ENCODE measurements at regions not wholly inside any gene's neighbourhood (a gene's known extent, or its start where the extent isn't known, plus 50 kb on each side); places are given as distances from the start of the nearest gene placed in this dataset.

DNA sequence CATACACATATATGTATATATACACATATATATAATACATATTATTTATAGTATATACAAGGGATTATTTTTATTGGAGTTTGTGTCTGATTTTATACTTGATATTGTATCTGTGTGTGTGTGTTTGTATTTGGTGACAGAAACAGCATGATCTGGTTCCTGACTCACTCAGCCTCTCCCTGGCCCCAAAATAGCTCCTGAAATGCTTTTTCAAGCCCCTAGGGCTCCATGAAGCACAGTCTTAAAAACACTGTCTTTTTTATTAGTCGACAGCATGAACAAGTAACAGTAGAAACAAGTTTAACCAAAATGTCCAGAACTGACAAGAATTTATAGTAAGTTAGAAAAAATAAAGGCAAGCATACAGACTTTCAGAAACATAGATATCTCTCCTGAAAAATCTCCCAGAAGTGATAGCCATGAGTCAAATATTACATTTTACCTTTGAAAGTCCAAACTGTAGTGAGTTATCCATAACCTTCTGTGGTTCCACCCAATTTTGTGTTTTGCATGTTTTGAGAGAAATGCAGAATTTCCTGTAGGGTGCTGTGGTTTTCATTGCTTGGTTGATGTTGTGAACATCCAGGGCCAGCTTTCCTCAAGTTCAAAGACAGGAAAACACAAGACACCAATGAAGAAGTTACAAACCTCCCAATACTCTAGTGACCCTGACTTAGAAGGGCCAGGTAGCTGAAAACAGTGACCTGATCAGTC is 98.5 kb upstream of the CCDC80 start:
- H3K27me3 ChIP-seq (ENCODE audit: control insufficient read depth, insufficient read depth, low read length): no peaks in the 10 kb centered on the region

DNA sequence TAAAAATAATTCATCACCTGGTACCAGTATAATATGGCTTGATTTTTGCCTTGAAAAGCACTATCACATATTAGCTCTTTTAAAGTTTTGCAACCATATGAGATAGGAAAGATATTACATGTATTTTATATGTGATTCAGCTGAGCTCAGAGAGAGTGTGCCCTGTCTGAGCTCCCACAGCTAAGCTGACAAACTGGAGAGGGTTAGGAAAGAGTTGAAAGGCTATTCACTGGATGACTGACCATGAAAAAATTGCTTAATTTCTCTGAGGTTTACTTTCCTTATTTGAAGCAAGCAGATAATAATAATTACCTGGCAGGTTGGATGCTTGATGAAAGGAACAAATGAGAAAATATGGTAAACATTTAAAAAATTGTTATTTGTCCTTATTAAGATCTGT is 97.4 kb upstream of the CCDC80 start:
- H3K4me1 ChIP-seq (ENCODE audit: control insufficient read depth, insufficient read depth, low read length): no peaks in the 10 kb centered on the region
- no peaks in the 10 kb centered on the region for H3K27me3 ChIP-seq (ENCODE audit: control insufficient read depth, insufficient read depth, low read length)
- no peak for DNase-seq (ENCODE audit: low read depth in 4 of 6, low spot score in 6 of 6)

More for the DNA sequence above, 98.5 kb upstream of the CCDC80 start:
- no peak for DNase-seq (ENCODE audit: low read depth in 4 of 6, low spot score in 6 of 6)
- no peak overlapping the region for H3K4me3 ChIP-seq (ENCODE audit: low read depth, low read length)
- WGBS (ENCODE audit: insufficient coverage): no CpG with 5 or more reads among the region's 1 CpG
- no peak overlapping the region for H3K27ac ChIP-seq (ENCODE audit: low read depth, low read length)
- no peaks in the 10 kb centered on the region for H3K36me3 ChIP-seq (ENCODE audit: control insufficient read depth, insufficient read depth, low read length)
- H3K9me3 ChIP-seq (ENCODE audit: control insufficient read depth, insufficient read depth, low read length): no peaks in the 10 kb centered on the region
- no peaks in the 10 kb centered on the region for H3K4me1 ChIP-seq (ENCODE audit: control insufficient read depth, insufficient read depth, low read length)

DNA sequence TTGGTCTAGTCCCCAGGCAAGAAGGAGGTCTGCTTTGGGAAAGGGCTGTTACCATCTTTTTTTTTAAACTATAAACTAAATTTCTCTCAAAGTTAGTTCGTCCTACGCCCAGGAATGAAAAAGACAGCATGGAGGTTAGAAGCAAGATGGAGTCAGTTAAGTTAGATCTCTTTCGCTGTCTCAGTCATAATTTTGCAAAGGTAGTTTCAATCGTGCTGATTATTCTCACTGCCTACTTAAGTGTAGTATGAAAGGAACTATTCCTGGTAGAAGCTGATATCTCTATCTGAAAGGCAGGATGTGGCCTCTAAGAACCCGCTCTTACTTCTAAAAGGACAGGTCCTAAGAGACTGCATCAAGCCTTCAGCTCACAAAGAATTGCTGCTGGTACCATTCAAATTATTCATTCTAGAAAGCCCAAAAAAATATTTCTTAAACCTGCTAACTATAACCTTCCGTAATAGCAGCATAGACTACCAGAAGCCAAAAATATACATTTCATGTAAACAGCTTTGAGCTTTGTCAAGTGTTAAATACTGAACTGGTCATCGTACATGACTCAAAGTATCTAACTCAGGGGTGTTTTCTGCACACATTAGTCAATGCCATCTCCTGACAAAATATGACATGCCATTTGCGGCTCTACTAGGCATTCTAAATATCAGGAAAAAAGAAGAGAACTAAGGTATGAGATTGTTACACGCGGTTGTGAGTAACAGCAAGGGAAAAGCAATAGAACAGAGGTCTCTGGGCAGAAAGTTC is 96.0 kb upstream of the CCDC80 start:
- 100% methylated on average over 1 of the region's 10 CpGs for WGBS (ENCODE audit: insufficient coverage)
- no peaks in the 10 kb centered on the region for H3K36me3 ChIP-seq (ENCODE audit: control insufficient read depth, insufficient read depth, low read length)
- no peak overlapping the region for H3K27ac ChIP-seq (ENCODE audit: low read depth, low read length)
- no peaks in the 10 kb centered on the region for H3K4me1 ChIP-seq (ENCODE audit: control insufficient read depth, insufficient read depth, low read length)
- DNase-seq (ENCODE audit: low read depth in 4 of 6, low spot score in 6 of 6): no peak
- no peak overlapping the region for H3K4me3 ChIP-seq (ENCODE audit: low read depth, low read length)
- no peaks in the 10 kb centered on the region for H3K9me3 ChIP-seq (ENCODE audit: control insufficient read depth, insufficient read depth, low read length)
- H3K27me3 ChIP-seq (ENCODE audit: control insufficient read depth, insufficient read depth, low read length): no peaks in the 10 kb centered on the region

More for the DNA sequence above, 97.4 kb upstream of the CCDC80 start:
- Histone ChIP-seq H3K9me3 (ENCODE audit: control insufficient read depth, insufficient read depth, low read length) (no peaks in the 10 kb centered on the region), H3K4me3 (ENCODE audit: low read depth, low read length) (no peak overlapping the region), H3K27ac (ENCODE audit: low read depth, low read length) (no peak overlapping the region), H3K36me3 (ENCODE audit: control insufficient read depth, insufficient read depth, low read length) (no peaks in the 10 kb centered on the region)

DNA sequence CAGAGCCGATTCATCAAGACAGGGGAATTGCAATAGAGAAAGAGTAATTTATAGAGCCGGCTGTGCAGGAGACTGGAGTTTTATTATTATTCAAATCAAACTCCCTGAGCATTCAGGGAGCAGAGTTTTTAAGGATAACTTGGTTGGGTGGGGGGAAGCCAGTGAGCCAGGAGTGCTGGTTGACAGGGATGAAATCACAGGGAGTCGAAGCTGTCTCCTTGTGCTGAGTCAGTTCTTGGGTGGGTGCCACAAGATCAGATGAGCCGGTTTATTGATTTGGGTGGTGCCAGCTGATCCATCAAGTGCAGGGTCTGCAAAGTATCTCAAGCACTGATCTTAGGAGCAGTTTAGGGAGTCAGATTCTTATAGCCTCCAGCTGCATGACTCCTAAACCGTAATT is 95.4 kb upstream of the CCDC80 start:
- Histone ChIP-seq H3K9me3 (ENCODE audit: control insufficient read depth, insufficient read depth, low read length) (no peaks in the 10 kb centered on the region), H3K4me3 (ENCODE audit: low read depth, low read length) (no peak overlapping the region), H3K4me1 (ENCODE audit: control insufficient read depth, insufficient read depth, low read length) (no peaks in the 10 kb centered on the region), H3K36me3 (ENCODE audit: control insufficient read depth, insufficient read depth, low read length) (no peaks in the 10 kb centered on the region), H3K27ac (ENCODE audit: low read depth, low read length) (no peak overlapping the region), H3K27me3 (ENCODE audit: control insufficient read depth, insufficient read depth, low read length) (no peaks in the 10 kb centered on the region)
- DNase-seq (ENCODE audit: low read depth in 4 of 6, low spot score in 6 of 6): no peak
- 72% methylated on average over 2 of the region's 5 CpGs for WGBS (ENCODE audit: insufficient coverage)

DNA sequence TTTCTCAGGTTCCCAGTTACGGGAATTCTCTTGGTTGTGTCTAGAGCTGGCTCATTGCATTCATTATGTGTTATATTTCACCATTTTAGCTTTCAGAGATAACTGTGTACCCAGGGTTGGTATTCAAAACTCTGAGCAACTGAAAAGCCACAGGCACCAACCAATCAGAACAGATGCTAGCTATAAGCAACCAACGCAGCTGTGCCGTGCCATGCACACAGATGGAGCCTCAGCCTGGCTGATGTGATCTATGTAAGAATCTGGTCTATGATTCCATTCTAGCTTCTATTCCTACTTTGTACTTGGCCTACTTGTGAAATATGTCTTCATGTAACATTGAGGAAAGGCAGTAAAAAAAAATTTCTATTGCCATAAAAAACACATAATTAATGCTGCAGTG is 95.0 kb upstream of the CCDC80 start:
- H3K4me3 ChIP-seq (ENCODE audit: low read depth, low read length): no peak overlapping the region
- no peaks in the 10 kb centered on the region for H3K27me3 ChIP-seq (ENCODE audit: control insufficient read depth, insufficient read depth, low read length)
- no peaks in the 10 kb centered on the region for H3K36me3 ChIP-seq (ENCODE audit: control insufficient read depth, insufficient read depth, low read length)
- H3K4me1 ChIP-seq (ENCODE audit: control insufficient read depth, insufficient read depth, low read length): no peaks in the 10 kb centered on the region
- H3K9me3 ChIP-seq (ENCODE audit: control insufficient read depth, insufficient read depth, low read length): no peaks in the 10 kb centered on the region
- peak in 2 of 6 donors; percentile 21 to 65 for DNase-seq (ENCODE audit: low read depth in 4 of 6, low spot score in 6 of 6)
- no peak overlapping the region for H3K27ac ChIP-seq (ENCODE audit: low read depth, low read length)
- 60% methylated on average over 1 of the region's 3 CpGs for WGBS (ENCODE audit: insufficient coverage)

DNA sequence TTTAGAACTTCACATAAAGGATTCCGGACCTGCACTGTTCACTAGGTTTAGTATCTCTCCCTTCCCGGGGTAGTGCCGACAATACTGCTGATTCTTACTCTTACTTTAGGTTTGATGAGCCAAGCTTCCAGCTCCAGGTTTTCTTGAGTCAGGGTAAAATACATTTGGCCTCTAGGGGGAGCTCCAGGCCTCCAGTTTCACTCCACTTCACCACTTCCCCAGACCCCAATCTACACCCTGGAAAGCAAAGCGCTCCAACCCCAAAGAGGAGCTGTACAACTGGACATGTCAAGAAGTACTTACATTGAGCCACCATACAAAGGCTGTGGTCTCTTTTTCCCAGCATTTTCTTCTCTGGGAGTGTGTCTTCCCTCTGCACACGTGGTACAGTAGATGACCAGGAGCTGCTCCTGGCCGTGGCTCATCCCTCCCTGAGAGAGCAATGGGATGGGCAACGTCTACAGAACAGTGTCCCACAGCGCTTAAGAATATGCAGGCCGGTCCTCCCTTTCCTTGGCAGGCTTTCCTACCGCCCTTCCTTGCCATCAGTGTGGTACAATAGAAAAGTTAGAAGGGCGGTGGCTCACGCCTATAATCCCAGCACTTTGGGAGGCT is 93.9 kb upstream of the CCDC80 start:
- 55% methylated on average over 7 of the region's 12 CpGs for WGBS (ENCODE audit: insufficient coverage)
- no peaks in the 10 kb centered on the region for H3K4me1 ChIP-seq (ENCODE audit: control insufficient read depth, insufficient read depth, low read length)
- DNase-seq (ENCODE audit: low read depth in 4 of 6, low spot score in 6 of 6): peak in 2 of 6 donors; percentile 11 to 51
- H3K36me3 ChIP-seq (ENCODE audit: control insufficient read depth, insufficient read depth, low read length): no peaks in the 10 kb centered on the region
- H3K27ac ChIP-seq (ENCODE audit: low read depth, low read length): no peak overlapping the region
- no peaks in the 10 kb centered on the region for H3K27me3 ChIP-seq (ENCODE audit: control insufficient read depth, insufficient read depth, low read length)
- no peak overlapping the region for H3K4me3 ChIP-seq (ENCODE audit: low read depth, low read length)
- H3K9me3 ChIP-seq (ENCODE audit: control insufficient read depth, insufficient read depth, low read length): no peaks in the 10 kb centered on the region

DNA sequence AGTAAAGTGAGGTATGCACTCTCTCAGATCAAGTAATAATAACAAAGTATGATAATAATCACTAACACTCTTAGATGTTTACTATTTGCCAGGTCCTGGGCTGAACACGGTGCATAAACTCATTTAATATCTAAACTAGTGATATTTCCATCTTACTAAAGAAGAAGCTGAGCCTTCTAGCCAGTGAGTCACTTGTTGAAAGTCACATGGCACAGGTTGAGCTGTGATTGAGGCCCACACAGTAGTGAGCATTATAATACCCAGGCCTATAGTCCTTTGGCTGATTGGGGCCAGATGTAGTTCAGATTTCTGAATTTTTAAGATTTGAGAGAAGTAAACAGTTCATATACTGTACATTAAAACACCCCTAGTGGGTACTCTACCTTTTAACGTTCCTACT is 93.2 kb upstream of the CCDC80 start:
- WGBS (ENCODE audit: insufficient coverage): no CpG with 5 or more reads among the region's 2 CpGs

DNA sequence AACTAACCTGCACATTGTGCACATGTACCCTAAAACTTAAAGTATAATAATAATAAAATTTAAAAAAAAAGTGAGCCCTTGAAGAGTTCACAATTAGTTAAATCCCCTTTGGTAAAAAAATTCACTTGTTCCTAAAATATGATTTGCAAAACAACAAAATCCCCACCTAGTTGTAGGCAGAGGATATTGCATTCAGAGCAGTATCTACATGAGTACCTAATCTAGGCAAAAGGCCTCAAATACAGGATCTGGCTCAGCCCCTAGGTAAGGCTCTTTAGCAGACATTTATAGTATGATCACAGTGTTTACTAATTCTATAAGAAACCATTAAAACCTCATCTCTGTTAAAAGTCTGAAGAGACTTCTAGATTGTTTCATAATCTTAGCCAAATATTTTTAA is 89.3 kb upstream of the CCDC80 start:
- no peaks in the 10 kb centered on the region for H3K9me3 ChIP-seq (ENCODE audit: control insufficient read depth, insufficient read depth, low read length)
- H3K4me1 ChIP-seq (ENCODE audit: control insufficient read depth, insufficient read depth, low read length): no peaks in the 10 kb centered on the region
- no peak overlapping the region for H3K4me3 ChIP-seq (ENCODE audit: low read depth, low read length)
- H3K36me3 ChIP-seq (ENCODE audit: control insufficient read depth, insufficient read depth, low read length): no peaks in the 10 kb centered on the region
- no peaks in the 10 kb centered on the region for H3K27me3 ChIP-seq (ENCODE audit: control insufficient read depth, insufficient read depth, low read length)
- DNase-seq (ENCODE audit: low read depth in 4 of 6, low spot score in 6 of 6): no peak
- H3K27ac ChIP-seq (ENCODE audit: low read depth, low read length): no peak overlapping the region

More for the DNA sequence above, 93.2 kb upstream of the CCDC80 start:
- Histone ChIP-seq H3K27me3 (ENCODE audit: control insufficient read depth, insufficient read depth, low read length) (no peaks in the 10 kb centered on the region), H3K36me3 (ENCODE audit: control insufficient read depth, insufficient read depth, low read length) (no peaks in the 10 kb centered on the region), H3K4me1 (ENCODE audit: control insufficient read depth, insufficient read depth, low read length) (no peaks in the 10 kb centered on the region), H3K9me3 (ENCODE audit: control insufficient read depth, insufficient read depth, low read length) (no peaks in the 10 kb centered on the region), H3K27ac (ENCODE audit: low read depth, low read length) (no peak overlapping the region), H3K4me3 (ENCODE audit: low read depth, low read length) (no peak overlapping the region)
- DNase-seq (ENCODE audit: low read depth in 4 of 6, low spot score in 6 of 6): no peak

DNA sequence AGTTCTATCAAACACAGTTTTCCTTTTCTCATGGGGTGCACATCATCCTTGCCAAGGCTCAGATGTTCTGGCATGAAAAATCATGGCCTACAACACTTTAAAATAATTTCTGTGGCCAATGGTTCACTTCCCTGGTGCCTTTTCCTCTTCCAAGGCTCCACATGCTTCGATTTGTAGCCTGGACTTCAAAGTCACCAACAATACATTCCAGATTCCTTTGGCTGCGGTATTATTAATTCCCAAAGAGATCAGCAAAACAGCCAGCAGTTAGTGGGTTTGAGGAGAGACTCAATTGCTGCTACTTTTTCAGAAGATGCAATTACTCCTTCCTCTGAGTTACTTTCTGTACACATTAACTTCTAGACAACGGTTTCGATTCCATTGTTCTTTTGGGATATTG is 80.3 kb upstream of the CCDC80 start:
- no peaks in the 10 kb centered on the region for H3K9me3 ChIP-seq (ENCODE audit: control insufficient read depth, insufficient read depth, low read length)
- no peak overlapping the region for H3K4me3 ChIP-seq (ENCODE audit: low read depth, low read length)
- no peaks in the 10 kb centered on the region for H3K36me3 ChIP-seq (ENCODE audit: control insufficient read depth, insufficient read depth, low read length)
- no peaks in the 10 kb centered on the region for H3K4me1 ChIP-seq (ENCODE audit: control insufficient read depth, insufficient read depth, low read length)
- H3K27ac ChIP-seq (ENCODE audit: low read depth, low read length): no peak overlapping the region
- no CpG with 5 or more reads among the region's 4 CpGs for WGBS (ENCODE audit: insufficient coverage)
- DNase-seq (ENCODE audit: low read depth in 4 of 6, low spot score in 6 of 6): no peak
- no peaks in the 10 kb centered on the region for H3K27me3 ChIP-seq (ENCODE audit: control insufficient read depth, insufficient read depth, low read length)

DNA sequence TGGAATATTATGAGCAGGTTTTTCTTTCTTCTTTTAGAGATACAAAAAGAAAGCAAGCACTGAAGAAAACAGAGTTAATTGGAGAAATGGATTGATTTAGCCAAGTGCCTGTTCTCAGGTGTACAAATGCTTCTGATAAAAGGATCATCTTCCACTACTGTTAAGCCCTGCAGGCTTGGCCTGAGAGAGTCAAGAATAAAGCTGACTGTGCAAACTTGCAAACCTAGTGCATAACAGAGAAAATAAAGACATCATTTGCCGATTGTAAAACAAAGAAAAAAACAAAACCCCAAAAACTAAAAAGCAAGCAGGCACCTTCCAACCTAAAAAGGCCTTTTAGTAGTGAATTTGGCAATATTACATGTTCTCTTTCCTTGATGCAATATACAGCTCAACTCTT is 78.0 kb upstream of the CCDC80 start:
- no peaks in the 10 kb centered on the region for H3K36me3 ChIP-seq (ENCODE audit: control insufficient read depth, insufficient read depth, low read length)
- no CpG with 5 or more reads among the region's 1 CpG for WGBS (ENCODE audit: insufficient coverage)
- H3K4me3 ChIP-seq (ENCODE audit: low read depth, low read length): no peak overlapping the region
- DNase-seq (ENCODE audit: low read depth in 4 of 6, low spot score in 6 of 6): no peak
- no peaks in the 10 kb centered on the region for H3K4me1 ChIP-seq (ENCODE audit: control insufficient read depth, insufficient read depth, low read length)
- H3K9me3 ChIP-seq (ENCODE audit: control insufficient read depth, insufficient read depth, low read length): no peaks in the 10 kb centered on the region
- H3K27ac ChIP-seq (ENCODE audit: low read depth, low read length): no peak overlapping the region
- H3K27me3 ChIP-seq (ENCODE audit: control insufficient read depth, insufficient read depth, low read length): no peaks in the 10 kb centered on the region
